T-cell (primary cell): ENCODE measurements at regions not wholly inside any gene's neighbourhood (a gene's known extent, or its start where the extent isn't known, plus 50 kb on each side); places are given as distances from the start of the nearest gene placed in this dataset.

Experiments used
- ATAC-seq, 4 experiments: fragments of 200-7000 bp in 3 of 4; fragments of 150-1000 bp in 1 of 4; cut with Tn5 transposase; replicated peaks in 1 of 4; 1 replicate in 3 of 4; 2 replicates in 1 of 4; pipeline ENCODE4 v1.10.0; 2021; ENCODE audit warnings: moderate library complexity in 3 of 4, mild to moderate bottlenecking in 2 of 4, moderate number of reproducible peaks in 1 of 4
- CTCF ChIA-PET, 2 donors: fragments of 300-600 bp; sonication (Branson Sonifier 250); formaldehyde crosslinking; loops; one replicate each; lab custom pipeline; 2022; ENCODE audit warnings: antibody characterized with exemption in 2 of 2; lab: Charles Lee
- POLR2A ChIA-PET, 2 donors: fragments of 300-600 bp; sonication (Branson Sonifier 250); formaldehyde crosslinking; loops; one replicate each; lab custom pipeline; 2022; ENCODE audit warnings: antibody characterized with exemption in 2 of 2; lab: Charles Lee
- DNase-seq, 35 experiments: peaks; one replicate each; pipeline versions ENCODE4 v3.0.0 to v3.0.0-alpha.2; 2013 to 2023
- H3K27ac ChIP-seq: one replicate; pipeline ENCODE4 v1.5.1; 2013; ENCODE audit warnings: low read length
- H3K27me3 ChIP-seq, 2 experiments: replicated peaks in 1 of 2; 1 replicate in 1 of 2; 2 replicates in 1 of 2; pipeline versions ENCODE4 v1.6.1 to v1.7.0; 2013; ENCODE audit warnings: low read length in 1 of 2, mixed read lengths in 1 of 2; ENCODE audit not compliant: control insufficient read depth in 2 of 2, insufficient read depth in 2 of 2; ENCODE audit errors: extremely low read depth in 1 of 2
- H3K36me3 ChIP-seq, 2 donors: 1 replicate in 1 of 2; 2 replicates in 1 of 2; pipeline versions ENCODE4 v1.6.1 to v1.7.0; 2013; ENCODE audit warnings: low read length in 1 of 2; ENCODE audit not compliant: control insufficient read depth in 2 of 2, insufficient read depth in 1 of 2; ENCODE audit errors: extremely low read depth in 1 of 2
- H3K4me1 ChIP-seq, 2 experiments: 1 replicate in 1 of 2; 2 replicates in 1 of 2; pipeline versions ENCODE4 v1.6.1 to v1.7.0; 2013; ENCODE audit warnings: low read length in 2 of 2, mixed read lengths in 1 of 2; ENCODE audit not compliant: insufficient read depth in 2 of 2, control insufficient read depth in 1 of 2; ENCODE audit errors: extremely low read depth in 1 of 2
- H3K4me3 ChIP-seq, 2 donors: 1 replicate in 1 of 2; 2 replicates in 1 of 2; pipeline versions ENCODE4 v1.5.1 to v1.7.0; 2013; ENCODE audit warnings: mild to moderate bottlenecking in 2 of 2, low read length in 1 of 2, moderate library complexity in 1 of 2; ENCODE audit not compliant: control insufficient read depth in 1 of 2; ENCODE audit errors: extremely low read depth in 1 of 2
- H3K9me3 ChIP-seq: 2 replicates; pipeline ENCODE4 v1.7.0; 2013
- H3K27ac Mint-ChIP-seq, 2 donors: one replicate each; pipeline ENCODE4 v1.8.0; 2020 to 2021; ENCODE audit warnings: mild to moderate bottlenecking in 2 of 2, mixed read lengths in 2 of 2
- H3K27me3 Mint-ChIP-seq, 2 donors: one replicate each; pipeline ENCODE4 v1.8.0; 2021 to 2022; ENCODE audit warnings: mixed read lengths in 2 of 2
- H3K36me3 Mint-ChIP-seq: one replicate; pipeline ENCODE4 v1.8.0; 2021; ENCODE audit warnings: mixed read lengths
- H3K4me1 Mint-ChIP-seq, 3 donors: one replicate each; pipeline ENCODE4 v1.8.0; 2020 to 2022; ENCODE audit warnings: mixed read lengths in 3 of 3, mild to moderate bottlenecking in 1 of 3
- H3K4me3 Mint-ChIP-seq, 3 donors: one replicate each; pipeline ENCODE4 v1.8.0; 2020 to 2022; ENCODE audit warnings: mild to moderate bottlenecking in 3 of 3, mixed read lengths in 3 of 3, moderate library complexity in 3 of 3
- H3K9me3 Mint-ChIP-seq, 3 donors: one replicate each; pipeline ENCODE4 v1.8.0; 2020 to 2022; ENCODE audit warnings: mixed read lengths in 3 of 3
- WGBS: methylation state at CpG from one replicate; pipeline ENCODE4 v1.1.5; 2013; ENCODE audit warnings: missing lambda C conversion rate; ENCODE audit not compliant: insufficient coverage; 5-methylcytosine and 5-hydroxymethylcytosine counted together

- 80% methylated on average over 1 of the region's 1 CpG for WGBS
- no peak for ATAC-seq
- H3K4me1 ChIP-seq: no peaks in the 10 kb centered on the region
- no peaks in the 10 kb centered on the region for H3K9me3 ChIP-seq
- H3K27ac ChIP-seq: no peak overlapping the region
- Mint-ChIP-seq H3K4me1 (no peaks in the 10 kb centered on the region), H3K9me3 (no peaks in the 10 kb centered on the region), H3K27ac (no peak overlapping the region), H3K36me3 (no peaks in the 10 kb centered on the region), H3K4me3 (no peak overlapping the region), H3K27me3 (no peaks in the 10 kb centered on the region)
- H3K4me3 ChIP-seq: no peak overlapping the region
- H3K36me3 ChIP-seq: no peaks in the 10 kb centered on the region
- POLR2A ChIA-PET: no interaction called here
- H3K27me3 ChIP-seq: no peaks in the 10 kb centered on the region
- DNase-seq: no peak
- CTCF ChIA-PET: no interaction called here
These were observed 302.0 kb downstream of the ETV1 start for GRCh38 chr7:13687500-13687899.

- 64% methylated on average over 3 of the region's 4 CpGs for WGBS
- H3K4me1 Mint-ChIP-seq: no peaks in the 10 kb centered on the region
- POLR2A ChIA-PET: no interaction called here
- no peaks in the 10 kb centered on the region for H3K4me1 ChIP-seq
- H3K9me3 ChIP-seq: no peaks in the 10 kb centered on the region
- no peak overlapping the region for H3K27ac Mint-ChIP-seq
- H3K4me3 Mint-ChIP-seq: no peak overlapping the region
- no peak overlapping the region for H3K27ac ChIP-seq
- DNase-seq (no peak), ATAC-seq (no peak)
- no peak overlapping the region for H3K4me3 ChIP-seq
- no peaks in the 10 kb centered on the region for H3K36me3 ChIP-seq
- no peaks in the 10 kb centered on the region for H3K27me3 ChIP-seq
- no peaks in the 10 kb centered on the region for H3K27me3 Mint-ChIP-seq
- no peaks in the 10 kb centered on the region for H3K36me3 Mint-ChIP-seq
- H3K9me3 Mint-ChIP-seq: no peaks in the 10 kb centered on the region
- CTCF ChIA-PET: no interaction called here
These were observed 296.9 kb downstream of the ETV1 start for GRCh38 chr7:13692548-13692947.

- Mint-ChIP-seq H3K27ac (no peak overlapping the region), H3K36me3 (no peaks in the 10 kb centered on the region), H3K27me3 (no peaks in the 10 kb centered on the region), H3K9me3 (peaks cover 0 to 4% (median 0%) of the 10 kb centered on the region in 3 donors), H3K4me1 (no peaks in the 10 kb centered on the region), H3K4me3 (no peak overlapping the region)
- H3K27ac ChIP-seq: no peak overlapping the region
- ATAC-seq (no peak), DNase-seq (no peak)
- H3K9me3 ChIP-seq: no peaks in the 10 kb centered on the region
- no peaks in the 10 kb centered on the region for H3K27me3 ChIP-seq
- ChIA-PET CTCF (no interaction called here), POLR2A (no interaction called here)
- H3K4me3 ChIP-seq: no peak overlapping the region
- no peaks in the 10 kb centered on the region for H3K36me3 ChIP-seq
- H3K4me1 ChIP-seq: no peaks in the 10 kb centered on the region
- WGBS: no CpG with 5 or more reads among the region's 2 CpGs
These were observed 287.2 kb downstream of the ETV1 start for GRCh38 chr7:13702251-13702650.

- Mint-ChIP-seq H3K27me3 (no peaks in the 10 kb centered on the region), H3K4me3 (no peak overlapping the region), H3K9me3 (no peaks in the 10 kb centered on the region), H3K4me1 (no peaks in the 10 kb centered on the region), H3K27ac (no peak overlapping the region), H3K36me3 (no peaks in the 10 kb centered on the region)
- Histone ChIP-seq H3K4me1 (no peaks in the 10 kb centered on the region), H3K27ac (no peak overlapping the region), H3K9me3 (no peaks in the 10 kb centered on the region), H3K27me3 (no peaks in the 10 kb centered on the region), H3K36me3 (no peaks in the 10 kb centered on the region), H3K4me3 (no peak overlapping the region)
- CTCF ChIA-PET: no interaction called here
- ATAC-seq (no peak), DNase-seq (no peak)
- WGBS: no CpG with 5 or more reads among the region's 2 CpGs
- POLR2A ChIA-PET: no interaction called here
These were observed 280.8 kb downstream of the ETV1 start for GRCh38 chr7:13708670-13709069.

GRCh38 chr7:13713092-13713491 is 276.4 kb downstream of the ETV1 start:
- no peaks in the 10 kb centered on the region for H3K27me3 Mint-ChIP-seq
- CTCF ChIA-PET: no interaction called here
- Histone ChIP-seq H3K9me3 (no peaks in the 10 kb centered on the region), H3K36me3 (no peaks in the 10 kb centered on the region), H3K27ac (no peak overlapping the region), H3K4me1 (no peaks in the 10 kb centered on the region), H3K27me3 (no peaks in the 10 kb centered on the region), H3K4me3 (no peak overlapping the region)
- H3K36me3 Mint-ChIP-seq: peaks cover 5% of the 10 kb centered on the region
- H3K4me3 Mint-ChIP-seq: no peak overlapping the region
- H3K27ac Mint-ChIP-seq: no peak overlapping the region
- no peaks in the 10 kb centered on the region for H3K4me1 Mint-ChIP-seq
- POLR2A ChIA-PET: no interaction called here
- DNase-seq (no peak), ATAC-seq (no peak)
- peaks cover 0 to 13% (median 5%) of the 10 kb centered on the region in 3 donors for H3K9me3 Mint-ChIP-seq

GRCh38 chr7:13715534-13715933 is 273.9 kb downstream of the ETV1 start:
- DNase-seq (no peak), ATAC-seq (no peak)
- Mint-ChIP-seq H3K4me1 (no peaks in the 10 kb centered on the region), H3K4me3 (no peak overlapping the region), H3K27me3 (no peaks in the 10 kb centered on the region), H3K9me3 (peaks cover 0 to 13% (median 5%) of the 10 kb centered on the region in 3 donors), H3K36me3 (peaks cover 5% of the 10 kb centered on the region), H3K27ac (no peak overlapping the region)
- Histone ChIP-seq H3K4me1 (no peaks in the 10 kb centered on the region), H3K4me3 (no peak overlapping the region), H3K27ac (no peak overlapping the region), H3K9me3 (no peaks in the 10 kb centered on the region), H3K27me3 (no peaks in the 10 kb centered on the region), H3K36me3 (no peaks in the 10 kb centered on the region)
- CTCF ChIA-PET: no interaction called here
- WGBS: 0% methylated on average over 1 of the region's 1 CpG
- POLR2A ChIA-PET: no interaction called here

- no peak overlapping the region for H3K27ac Mint-ChIP-seq
- Histone ChIP-seq H3K27ac (no peak overlapping the region), H3K4me3 (no peak overlapping the region), H3K36me3 (no peaks in the 10 kb centered on the region), H3K27me3 (no peaks in the 10 kb centered on the region), H3K4me1 (no peaks in the 10 kb centered on the region), H3K9me3 (no peaks in the 10 kb centered on the region)
- peaks cover 5% of the 10 kb centered on the region for H3K36me3 Mint-ChIP-seq
- ATAC-seq: no peak
- H3K27me3 Mint-ChIP-seq: no peaks in the 10 kb centered on the region
- no peak for DNase-seq
- H3K9me3 Mint-ChIP-seq: peaks cover 0 to 13% (median 5%) of the 10 kb centered on the region in 3 donors
- H3K4me3 Mint-ChIP-seq: no peak overlapping the region
- ChIA-PET POLR2A (no interaction called here), CTCF (no interaction called here)
- 89% methylated on average over 1 of the region's 2 CpGs for WGBS
- H3K4me1 Mint-ChIP-seq: no peaks in the 10 kb centered on the region
These were observed 272.4 kb downstream of the ETV1 start for GRCh38 chr7:13717031-13717430.
